ENCODE measurements at regions not wholly inside any gene's neighbourhood (a gene's known extent, or its start where the extent isn't known, plus 50 kb on each side); places are given as distances from the start of the nearest gene placed in this dataset.

GRCh38 chr11:71356280-71356876, 91.8 kb downstream of the DHCR7 start:
- DNase-seq, result no peak

DNA sequence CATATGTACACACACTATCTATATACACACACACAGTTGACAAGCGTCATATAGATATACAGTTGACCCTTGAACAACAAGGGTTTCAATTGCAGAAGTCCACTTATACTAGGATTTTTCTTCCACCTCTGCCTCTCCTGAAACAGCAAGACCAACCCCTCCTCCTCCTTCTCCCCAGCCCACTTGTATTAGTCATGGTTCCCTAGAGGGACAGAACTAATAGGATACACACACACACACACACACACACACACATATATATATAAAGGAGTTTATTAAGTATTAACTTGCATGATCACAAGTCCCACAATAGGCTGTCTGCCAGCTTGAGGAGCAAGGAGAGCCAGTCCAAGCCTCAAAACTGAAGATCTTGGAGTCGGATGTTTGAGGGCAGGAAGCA, 92.9 kb downstream of the DHCR7 start:
- DNase-seq, result no peak

GRCh38 chr11:71354394-71355105, 93.6 kb downstream of the DHCR7 start:
- DNase-seq, result no peak

DNA sequence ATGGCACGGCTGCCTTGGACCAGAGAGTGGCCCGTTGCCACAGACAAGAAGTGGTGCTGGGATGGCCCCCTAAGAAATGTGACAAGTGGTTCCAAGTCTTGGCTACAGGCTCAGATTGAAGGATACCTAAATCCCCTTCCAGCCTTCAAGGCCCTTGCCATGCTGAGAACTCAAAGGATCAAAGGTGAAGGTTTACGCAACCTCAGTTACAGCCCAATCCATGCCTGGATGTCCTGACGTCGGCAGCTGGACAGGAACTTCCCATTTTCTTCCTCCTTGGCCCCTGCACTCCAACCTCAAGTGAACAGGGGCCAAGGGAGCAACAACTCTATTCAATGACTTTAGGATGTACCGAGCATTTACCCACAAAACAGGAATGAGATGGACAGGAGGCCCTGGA, 95.4 kb downstream of the DHCR7 start:
- no peak for DNase-seq

DNA sequence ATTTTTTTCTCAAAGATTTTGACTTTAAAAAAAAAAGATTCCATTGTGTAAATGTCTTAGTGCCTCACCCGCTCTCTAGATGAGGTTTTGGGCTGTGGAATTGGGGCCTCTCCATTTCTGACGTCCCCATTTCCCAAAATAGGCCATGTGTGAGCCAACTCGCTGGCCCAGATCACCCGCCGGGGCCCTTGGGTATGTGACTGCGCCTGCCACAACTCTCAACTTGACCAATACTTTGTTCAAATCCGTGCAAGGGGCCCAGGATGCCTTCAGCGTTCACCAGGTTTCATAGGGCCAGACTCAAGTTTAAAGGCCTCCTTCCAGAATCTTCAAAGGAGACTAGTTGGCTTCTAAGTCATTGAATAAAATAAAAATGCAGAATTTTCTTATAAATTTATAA, 96.0 kb downstream of the DHCR7 start:
- no peak for DNase-seq

DNA sequence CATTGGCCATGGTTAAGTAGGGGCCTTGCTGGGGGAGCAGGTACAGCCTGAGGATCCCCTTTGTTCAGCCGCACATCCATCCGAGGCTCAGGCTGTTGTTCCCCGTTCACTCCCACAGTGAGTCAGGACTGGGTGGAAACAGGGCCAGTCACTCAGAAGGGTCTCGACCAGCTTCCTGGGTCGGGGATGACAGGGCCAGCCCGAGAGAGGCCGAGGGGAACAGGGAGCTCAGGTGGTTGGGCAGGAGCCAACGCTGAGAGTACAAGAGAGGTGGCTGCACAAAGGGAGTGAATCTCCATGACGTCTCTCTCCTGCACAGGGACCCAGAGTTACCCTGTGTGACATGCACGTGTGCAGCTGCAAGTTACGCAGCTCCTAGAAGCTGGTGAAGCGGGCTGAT, 97.2 kb upstream of the SHANK2 start:
- no peak for DNase-seq

DNA sequence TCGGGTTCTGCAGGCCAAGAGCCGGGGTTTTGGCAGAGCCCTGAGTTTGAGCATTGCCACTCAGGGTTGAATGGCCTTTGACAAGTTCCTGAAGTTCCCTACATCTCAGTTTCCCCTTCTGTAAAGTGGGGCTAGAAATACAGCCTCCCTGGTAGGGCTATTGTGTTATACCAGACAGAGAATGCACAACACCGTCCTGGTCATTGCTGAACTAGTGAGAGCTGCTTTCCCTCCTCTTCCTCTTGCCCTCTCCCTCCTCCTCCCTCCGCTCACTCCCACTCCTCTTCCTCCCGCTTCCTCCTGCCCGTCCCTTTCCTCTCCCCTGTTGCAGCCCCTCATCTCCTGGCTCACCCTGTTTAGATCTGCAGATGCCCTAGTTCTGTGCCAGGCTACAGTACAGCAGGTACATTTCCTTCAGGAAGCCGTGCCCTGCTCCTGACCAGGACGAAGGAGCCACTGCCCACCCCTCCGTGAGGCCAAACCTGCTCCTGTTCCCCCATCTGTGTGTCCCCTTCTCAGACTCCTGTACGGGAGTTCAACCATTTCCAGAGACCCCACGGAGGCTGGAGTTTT, 91.5 kb upstream of the SHANK2 start:
- no peak for DNase-seq

DNA sequence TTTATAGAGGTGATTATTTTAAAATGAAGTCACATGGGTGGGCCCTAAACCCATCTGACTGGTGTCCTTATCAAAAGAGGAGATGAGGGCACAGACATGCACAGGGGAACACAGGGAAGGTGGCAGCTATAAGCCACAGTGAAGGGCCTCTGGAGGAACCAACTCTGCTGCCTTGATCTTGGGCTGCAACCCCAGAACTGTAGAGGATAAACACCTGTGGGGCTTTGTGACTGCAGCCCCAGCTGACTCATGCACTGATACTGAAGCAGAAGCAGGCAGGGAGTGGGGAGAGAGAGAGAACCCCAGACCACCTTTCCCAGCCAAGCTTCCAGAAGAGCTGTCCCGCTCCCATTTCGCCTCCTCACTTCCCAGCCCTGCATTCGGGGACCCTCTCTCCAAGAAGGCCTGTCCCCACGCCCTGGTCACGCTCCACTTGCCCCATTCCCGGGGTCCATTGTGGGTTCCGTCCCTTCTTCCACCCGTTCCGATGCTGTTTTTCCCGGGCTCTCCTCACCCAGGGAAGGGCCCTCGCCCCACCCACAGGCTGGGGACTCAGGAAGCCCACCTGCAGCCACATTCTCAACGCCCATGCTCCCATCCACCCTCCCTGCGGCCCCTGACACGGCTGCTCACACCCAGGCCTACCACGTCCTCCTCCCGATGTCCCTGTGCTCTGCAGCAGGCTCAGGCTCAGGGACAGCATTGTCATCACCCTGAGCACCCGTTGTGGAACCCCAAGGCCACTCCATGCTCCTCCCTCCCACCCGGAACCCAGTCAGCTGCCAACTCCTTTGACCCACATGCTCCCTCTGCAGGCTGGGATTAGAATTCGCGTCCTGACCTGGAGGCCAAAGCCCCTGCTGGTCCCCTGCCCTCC, 90.8 kb upstream of the SHANK2 start:
- DNase-seq, result peak; percentile 43

DNA sequence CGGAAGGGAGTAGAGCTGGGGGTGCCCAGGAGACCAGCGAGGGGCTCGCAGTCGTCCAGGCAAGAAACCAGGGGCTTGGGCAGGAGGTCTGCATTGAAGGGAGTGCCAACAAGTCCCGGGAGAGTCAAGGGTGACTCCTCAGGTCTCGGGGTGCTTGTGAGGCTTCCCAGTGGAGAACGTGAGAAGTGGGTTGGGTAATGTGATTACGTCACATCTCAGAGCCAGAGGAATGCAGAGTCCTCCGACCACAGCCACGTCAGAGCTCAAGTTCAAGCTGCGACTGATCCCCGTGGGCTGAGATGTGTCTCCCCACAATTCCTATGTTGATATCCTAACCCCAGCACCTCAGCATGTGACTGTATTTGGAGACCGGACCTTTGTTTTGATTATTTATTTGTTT, 89.7 kb upstream of the SHANK2 start:
- no peak for DNase-seq

GRCh38 chr11:71341596-71341995, 89.2 kb upstream of the SHANK2 start:
- no peak for DNase-seq

DNA sequence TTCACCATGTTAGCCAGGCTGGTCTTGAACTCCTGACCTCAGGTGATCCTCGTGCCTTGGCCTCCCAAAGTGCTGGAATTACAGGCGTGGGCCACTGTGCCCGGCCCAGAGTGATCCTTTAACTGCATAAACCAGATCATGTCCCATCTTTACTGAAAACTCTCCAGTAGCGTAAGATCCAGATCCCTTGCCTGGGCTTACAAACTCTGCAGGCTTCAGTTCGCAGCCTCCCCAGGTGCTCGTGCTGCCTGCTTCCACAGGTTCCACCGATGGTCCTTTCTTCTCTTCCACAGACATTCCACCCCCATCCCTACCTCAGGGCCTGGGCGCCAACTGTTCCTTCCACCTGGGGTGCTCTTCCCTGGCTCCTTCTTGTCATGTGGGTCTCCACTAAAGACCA, 88.8 kb upstream of the SHANK2 start:
- DNase-seq, result no peak

DNA sequence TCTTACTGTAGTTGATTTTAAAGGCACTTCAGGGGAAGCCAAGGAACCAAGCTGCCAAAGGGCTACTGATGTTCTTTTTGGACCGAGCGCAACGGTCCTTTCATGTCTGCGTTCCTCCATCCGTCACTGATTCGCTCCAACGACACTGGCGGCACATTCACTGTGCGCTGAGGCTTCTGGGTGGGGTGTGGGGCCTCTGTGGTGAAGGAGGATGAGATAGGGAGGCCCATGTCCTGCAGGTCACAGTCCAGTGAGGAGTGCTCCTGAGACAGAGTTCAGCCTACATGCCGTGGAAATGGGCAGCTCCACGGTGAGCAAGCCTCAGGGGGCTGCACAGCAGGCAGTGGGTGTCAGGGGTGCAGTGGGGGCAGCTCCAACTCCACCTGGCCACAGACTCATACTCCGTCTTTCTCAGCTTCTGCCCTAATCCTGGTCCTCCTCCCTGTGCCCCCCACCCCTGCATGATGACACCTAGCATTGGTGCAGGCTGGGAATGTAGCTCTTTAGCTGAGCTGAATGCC, 87.8 kb upstream of the SHANK2 start:
- no peak for DNase-seq

DNA sequence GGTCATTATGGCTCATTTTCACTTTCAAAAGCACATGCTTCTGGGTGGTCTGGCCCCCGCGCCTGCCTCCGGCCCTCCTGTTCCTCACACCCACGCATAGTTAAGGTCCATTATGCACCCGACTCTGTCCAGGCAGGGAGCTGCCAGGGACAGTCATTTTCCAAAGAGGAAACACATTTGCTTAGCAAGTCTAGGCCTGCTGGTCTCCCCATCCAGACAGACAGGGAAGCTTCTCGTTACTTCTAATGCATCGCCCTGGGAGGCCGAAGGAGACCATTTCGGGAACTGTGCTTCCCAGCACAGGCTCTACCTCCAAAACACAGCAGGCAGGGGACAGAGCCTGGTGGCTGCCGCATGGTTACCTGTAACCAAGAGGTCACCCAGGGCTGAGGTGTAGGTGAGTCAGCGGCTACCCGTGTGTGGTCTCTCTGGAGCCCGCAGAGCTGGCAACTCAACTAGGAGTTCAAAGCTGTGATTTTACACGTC, 87.1 kb upstream of the SHANK2 start:
- no peak for DNase-seq

DNA sequence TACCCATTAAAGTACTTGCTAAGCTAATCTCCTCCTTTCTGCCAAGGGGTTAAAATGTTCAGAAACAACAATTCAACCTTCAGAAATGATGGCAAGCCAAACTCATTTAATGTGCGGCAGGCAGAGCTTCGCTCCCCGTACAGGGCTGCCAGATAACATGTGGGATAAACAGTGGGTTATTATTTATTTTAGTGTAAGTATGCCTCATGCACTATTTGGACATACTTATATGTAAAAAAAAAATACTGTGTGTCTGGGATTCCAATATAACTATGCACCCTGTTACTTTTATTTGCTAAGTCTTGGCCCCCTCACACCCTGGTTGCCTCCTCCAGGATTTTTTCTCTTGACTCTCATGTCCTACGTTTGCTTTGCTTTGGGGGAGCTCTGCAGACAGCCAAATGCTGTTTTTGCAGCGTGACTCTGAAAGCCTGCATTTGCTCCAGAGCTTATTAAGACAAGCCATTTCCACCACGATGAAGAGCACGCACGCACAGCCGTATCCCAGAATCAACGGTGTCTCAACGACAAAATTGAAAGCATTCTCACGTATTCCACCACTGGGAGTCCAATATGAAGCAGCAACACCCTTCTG, 86.5 kb upstream of the SHANK2 start:
- no peak for DNase-seq

DNA sequence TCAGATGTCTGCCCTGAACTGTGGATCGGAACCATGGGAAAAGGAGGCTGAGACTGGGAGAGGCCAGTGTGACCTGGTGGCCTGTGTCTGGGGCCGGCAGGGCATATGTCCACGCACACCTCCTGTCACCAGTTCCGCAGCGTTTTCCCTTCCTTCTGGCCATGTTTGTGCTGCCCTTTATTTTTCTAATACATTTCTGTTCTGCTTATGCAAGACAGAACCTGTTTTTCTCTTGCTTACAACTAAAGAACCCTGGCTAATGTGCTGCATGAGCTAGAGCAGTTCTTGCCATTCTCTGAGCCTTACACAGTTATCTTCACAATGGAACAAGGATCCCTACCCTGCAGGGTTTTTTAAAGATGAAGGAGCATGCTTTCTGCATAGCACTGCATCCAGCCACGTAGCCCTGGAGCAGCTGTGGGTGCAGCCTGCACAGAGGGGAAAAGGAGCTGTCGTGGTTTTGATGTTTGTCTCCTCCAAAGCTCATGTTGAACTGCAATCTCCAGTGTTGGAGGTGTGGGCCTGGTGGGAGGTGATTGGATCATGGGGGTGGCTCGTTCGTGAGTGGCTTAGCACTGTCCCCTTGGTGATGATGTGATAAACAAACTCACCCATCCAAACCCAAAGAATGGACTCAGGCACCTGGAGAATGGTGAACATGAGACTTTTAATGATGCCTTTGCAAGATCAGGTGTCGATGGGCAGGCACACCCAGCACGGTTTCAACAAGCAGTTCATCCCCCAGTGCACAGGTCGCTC, 84.8 kb upstream of the SHANK2 start:
- no peak for DNase-seq

DNA sequence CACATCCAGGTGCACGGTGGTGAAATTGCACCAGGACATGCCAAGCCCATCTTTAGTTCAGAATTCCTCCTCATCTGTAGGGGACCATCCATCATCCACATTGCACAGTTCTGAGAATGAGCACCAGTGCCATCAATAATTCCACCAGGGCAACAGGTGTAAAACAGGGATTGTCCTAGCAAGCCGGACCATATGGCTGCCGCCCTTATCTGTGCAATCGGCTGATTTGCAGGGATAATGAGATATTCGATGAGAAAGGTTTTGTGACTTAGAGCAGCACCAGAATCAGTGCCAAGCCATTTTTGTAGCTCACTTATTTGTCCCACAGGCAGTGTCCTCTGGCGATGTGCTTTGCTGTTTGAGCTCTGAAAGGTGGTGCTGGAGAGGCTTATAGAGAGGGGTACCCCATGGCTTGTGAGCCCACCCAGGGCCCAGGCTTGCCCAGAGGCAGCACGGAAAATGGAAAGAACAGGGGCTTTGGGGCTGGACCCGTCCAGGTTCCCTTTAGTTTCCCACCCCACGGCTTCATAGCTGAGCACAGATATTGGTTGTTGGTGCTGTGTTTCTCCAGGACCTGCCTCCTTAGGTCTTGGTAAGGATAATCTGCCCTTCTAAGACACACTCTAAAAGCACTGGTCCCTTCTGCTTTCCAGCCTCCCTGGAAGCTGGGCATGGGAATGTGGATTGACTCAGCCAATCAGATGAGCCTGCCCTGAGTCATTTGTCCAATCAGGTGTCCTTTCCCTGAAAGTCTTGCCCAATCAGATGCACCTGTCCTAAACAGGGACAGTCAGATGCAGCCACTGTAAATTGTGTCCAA, 84.0 kb upstream of the SHANK2 start:
- DNase-seq, result no peak

DNA sequence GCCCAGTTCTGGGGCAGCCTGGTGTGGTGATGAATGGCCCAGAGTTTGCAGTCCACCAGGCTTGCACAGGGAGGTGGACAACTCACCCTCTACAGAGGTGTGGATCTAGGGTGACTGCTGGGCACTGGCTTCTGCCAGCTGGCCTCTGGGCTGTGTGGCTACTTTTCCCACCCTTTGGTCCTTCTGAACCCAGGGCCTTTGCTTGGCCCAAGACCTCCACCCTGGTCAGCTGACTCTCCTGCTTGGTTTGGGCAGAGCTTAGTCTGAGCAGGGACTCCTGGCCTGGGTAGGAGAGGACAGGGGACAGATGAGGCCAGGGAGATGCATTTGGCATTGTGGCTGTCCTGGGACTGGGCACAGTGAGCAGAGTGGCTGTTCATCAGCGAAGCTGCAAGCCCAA, 83.0 kb upstream of the SHANK2 start:
- DNase-seq, result no peak

- no peak for DNase-seq
These were observed 81.8 kb upstream of the SHANK2 start for GRCh38 chr11:71334191-71334590.

DNA sequence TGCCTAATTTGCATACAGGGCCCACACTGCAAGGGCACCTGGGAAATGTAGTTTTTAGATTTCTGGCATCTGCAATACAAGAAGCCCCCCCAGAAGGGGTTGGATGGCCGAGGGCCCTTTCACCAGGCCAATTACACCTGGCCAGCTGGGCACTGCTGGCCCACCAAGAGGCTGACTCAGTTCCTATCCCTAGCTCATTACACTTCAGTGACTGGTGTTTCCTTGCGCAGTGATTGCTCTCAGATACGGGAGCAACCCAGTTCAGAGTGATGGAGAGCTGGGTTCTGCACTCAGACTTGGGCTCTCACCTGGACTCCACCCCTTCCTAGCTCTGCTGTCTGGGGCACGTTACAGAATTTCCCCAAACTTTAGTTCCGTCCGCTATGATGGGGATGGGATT, 81.1 kb upstream of the SHANK2 start:
- DNase-seq, result no peak

DNA sequence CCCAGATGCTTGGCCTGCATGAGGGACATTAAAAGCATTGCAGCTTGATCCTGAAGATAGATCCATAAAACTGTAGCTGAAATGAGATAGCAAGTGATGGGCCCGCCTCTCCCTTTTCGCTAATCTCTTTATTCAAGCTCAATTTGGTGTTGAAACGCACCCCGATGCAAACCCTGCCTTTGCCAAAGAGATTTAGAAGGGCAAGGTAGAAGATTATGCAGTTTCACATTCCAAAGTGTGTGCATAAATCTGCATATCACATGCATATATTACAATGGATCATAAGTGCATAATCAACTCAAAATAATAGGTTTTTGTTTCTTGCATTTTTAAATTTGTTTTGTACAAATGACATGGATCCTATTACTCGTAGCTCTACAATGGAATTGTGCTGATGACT, 80.1 kb upstream of the SHANK2 start:
- no peak for DNase-seq

GRCh38 chr11:71332046-71332445, 79.7 kb upstream of the SHANK2 start:
- no peak for DNase-seq

Measured in activated CD4-positive, alpha-beta T cell treated with anti-CD3 and anti-CD28 coated beads for 48 hours (primary cell).